HK-2 (cell line): ENCODE measurements at regions not wholly inside any gene's neighbourhood (a gene's known extent, or its start where the extent isn't known, plus 50 kb on each side); places are given as distances from the start of the nearest gene placed in this dataset.
A peak's percentile ranks its signal among the peaks of the same experiment; 100 is the strongest.

Experiments used
- DNase-seq: peaks from one replicate; pipeline ENCODE4 v3.0.0-alpha.2; 2018; ENCODE audit not compliant: unreplicated experiment

DNA sequence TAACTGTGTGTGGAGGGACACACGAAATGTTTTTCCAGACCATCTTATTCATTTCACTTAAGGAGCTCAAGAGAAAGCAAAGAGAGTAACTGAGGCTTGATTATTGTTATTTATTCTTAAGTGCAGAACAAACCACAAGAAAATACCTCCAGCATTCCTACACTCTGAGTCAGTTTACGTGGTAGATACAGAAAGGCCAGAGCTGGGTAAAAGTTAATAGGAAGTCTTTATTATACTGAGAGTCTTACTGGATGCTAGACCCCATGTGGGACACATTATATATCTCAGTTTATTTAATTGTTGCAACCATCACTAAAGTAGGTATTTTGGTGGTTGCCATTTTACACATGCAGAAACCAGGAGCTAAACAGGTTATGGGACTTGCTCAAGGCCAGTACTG is 261.4 kb upstream of the POU2AF2 start:
- DNase-seq, result no peak

DNA sequence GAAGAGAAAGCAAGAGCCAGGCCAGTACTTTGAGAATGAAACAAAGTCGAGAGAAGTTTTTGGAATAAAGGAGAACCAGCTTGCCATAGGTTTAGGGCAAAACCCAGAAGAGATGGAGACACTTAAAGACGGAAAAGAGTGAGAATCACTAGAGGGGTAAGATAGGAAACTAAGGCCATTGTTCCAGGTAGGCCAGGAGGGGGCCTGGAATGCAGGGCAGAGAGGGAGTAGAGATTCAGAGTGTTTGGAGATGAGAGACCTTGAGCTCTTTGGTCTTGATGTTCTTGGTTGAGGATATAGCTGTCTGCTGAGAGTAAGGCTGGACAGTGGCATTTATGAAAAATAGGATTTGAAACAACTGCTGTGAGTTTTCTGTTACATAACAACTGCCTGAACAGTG is 263.3 kb upstream of the POU2AF2 start:
- no peak for DNase-seq

DNA sequence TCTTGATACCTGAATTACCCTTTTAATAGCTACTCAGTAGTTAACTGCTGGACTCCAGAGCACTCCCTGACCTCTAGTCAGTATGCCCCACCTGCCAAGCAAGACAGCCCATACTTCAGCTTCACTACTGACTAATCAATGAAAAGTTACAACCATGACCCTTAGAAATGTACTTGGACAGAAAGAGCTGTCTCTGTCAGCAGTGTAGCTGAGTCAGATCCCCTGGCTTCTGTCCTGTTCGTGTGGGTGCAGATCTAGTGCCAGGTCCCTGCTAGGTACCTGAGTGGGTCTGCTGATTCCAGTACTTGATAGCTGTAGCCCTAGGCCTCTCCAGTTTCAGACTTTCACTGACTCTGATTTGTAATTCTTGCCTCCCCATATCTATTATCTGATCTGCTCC is 265.8 kb upstream of the POU2AF2 start:
- no peak for DNase-seq

DNA sequence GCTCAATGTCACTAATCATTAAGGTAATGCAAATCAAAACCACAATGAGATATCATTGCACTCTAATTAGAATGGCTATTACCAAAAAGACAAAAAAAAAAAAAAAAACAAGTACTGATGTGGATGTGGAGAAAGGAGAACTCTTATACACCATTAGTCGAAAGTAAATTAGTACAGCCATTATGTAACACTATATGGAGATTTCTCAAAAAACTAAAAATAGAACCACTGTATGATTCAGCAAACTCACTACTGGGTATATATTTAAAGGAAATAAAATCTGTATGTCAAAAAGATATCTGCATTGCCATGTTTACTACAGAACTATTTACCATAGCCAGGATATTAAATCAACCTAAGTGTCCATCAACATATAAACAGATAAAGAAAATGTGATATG is 265.4 kb upstream of the ARHGAP20 start:
- DNase-seq, result no peak

DNA sequence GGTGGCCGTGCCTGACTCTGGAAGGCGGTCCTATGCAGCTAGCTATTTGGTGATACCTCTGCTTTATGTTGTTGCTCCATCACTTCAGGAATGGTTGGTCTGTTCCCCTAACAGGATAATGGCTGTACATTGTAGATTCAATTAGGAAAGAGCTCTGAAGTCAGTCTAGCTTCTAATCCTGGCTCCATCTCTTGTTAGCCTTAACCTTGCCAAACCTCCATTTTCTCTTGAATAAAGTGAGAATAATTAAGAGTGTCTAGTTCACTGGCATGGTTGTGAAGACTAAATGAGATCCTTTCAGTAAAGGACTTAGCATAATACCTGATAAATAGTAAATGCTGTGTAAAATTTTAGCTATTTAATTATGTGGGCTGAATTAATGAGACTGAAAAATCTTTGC is 262.5 kb upstream of the ARHGAP20 start:
- DNase-seq, result no peak

DNA sequence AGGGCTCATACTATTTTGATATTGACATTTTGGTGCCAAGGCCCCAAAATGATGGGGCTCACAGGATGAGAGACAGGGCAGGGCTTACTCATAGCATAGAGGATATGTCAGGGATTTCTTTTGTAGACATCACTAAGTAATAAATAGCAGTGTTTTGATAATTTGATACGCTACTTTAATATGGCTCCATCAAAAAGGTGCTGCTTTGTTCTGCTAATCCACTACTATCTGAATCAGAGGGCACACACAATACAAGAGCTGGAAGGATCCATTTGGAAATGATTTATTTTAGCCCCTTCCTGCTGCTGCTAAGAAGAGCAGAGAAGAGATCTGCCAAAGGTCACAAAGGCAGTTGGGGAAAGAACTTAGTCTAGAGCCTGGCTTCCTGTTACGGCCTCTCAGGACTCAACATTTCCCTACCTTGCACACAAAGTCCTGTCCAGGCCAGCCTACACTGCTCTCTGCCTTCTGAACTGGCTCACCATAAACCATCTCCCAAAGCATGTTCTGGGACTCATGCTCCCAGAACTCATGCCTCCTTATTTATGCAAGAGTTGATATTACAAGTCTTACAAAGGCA is 261.3 kb upstream of the ARHGAP20 start:
- no peak for DNase-seq

DNA sequence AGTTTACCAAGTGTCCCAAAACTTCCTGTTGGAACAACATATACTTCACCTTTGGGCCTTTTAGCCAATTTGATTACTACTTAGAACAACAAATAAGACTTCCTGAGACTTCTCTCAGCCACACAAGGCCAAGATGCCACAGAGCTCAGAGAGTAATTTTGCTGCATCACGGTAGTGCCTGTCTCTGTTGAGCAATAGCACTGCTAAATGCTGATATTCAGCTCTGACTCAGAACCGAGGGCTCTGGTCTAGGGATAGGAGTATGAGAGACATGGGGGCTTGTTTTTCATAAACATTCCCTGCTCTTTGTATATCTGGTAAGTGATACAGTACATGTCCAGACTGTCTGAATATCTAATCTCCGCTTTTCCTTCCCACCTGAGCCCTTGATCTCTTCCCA is 260.4 kb upstream of the ARHGAP20 start:
- DNase-seq, result no peak

DNA sequence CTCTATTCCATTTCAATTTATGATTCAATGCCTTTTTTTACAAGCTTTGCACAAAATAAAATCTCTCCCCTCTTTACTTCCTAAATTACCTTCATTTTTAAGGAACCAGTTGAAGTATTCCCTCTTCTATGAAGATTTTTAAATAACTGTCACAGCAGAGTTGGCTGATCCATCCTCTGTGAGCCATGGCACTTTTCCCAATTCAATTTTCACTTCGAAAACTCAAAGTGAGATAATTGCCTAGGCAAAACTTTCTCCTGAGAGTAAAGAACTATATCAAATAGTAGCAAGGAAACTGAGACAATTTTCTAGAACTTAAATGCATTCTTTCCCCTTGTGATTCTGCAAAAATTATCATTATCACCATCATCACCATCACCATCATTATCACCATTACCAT is 259.9 kb upstream of the ARHGAP20 start:
- DNase-seq, result no peak

DNA sequence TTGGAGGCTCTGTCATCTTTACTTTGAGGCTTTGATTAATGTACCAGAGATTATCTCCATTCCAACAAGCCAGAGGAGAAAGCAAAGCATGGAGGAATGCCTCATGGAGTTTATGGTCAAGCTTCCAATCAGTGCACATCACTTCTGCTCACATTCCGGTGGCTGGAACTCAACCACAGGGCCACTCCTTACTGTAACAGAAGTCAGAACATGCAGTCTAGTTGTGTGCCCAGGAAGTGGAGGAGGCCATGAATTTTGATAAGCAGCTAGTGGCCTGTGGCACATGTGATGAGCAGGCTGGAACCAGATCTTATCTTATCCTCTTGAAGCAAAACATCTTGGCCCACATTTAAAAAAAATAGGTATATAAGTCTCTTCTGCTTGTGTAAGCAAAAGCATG is 258.9 kb upstream of the ARHGAP20 start:
- DNase-seq, result peak; percentile 13

DNA sequence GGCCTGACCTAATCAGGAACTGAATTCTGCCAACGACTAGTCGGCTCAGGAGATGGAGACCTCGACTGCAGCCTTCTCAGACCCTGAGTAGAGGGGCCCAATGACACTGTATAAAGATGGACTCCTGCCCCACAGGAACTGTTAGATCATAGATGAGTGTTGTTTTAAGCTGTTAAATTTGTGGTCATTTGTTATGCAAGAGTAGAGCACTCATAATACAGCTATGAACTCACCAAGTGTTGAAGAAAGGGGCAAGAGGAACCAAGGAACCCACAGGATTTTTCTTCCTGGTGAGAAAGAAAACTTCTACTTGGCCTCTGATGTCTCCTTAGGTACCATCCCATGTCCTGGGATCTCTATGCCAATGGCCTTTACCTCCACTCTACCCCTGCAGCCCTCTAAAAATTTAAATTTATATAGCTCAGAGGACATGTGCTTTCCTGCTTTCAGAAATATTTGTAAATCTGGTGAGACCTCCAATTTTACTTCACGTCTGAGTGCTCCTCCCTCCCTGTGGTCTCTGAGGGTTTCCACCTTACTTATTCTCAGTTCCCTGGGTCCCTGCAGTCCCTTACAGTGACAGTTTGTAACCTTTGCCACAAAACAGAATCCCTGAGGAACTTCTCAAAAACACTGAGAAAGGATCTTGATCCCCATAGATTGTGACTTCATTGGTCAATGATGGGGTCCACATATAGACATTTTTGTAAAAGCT is 256.3 kb upstream of the ARHGAP20 start:
- no peak for DNase-seq

DNA sequence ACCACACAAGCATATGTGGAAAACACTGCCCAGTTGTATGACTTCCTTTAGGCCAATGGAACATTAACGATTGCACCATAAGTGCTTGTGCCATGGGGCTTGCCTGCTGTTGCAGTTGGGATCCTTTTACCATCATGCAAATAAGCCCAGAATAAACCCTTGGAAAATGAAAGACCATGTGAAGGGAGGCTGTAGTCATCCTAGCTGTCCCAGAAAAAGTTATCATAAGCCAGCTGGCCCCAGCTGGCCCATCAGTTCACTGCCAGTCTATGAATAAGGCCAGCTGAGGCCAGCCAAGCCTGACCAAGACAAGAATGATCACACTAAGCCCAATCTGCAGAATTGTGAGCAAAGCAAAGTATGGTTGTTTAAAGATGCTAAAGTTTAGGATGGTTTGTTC is 253.9 kb upstream of the ARHGAP20 start:
- DNase-seq, result no peak

DNA sequence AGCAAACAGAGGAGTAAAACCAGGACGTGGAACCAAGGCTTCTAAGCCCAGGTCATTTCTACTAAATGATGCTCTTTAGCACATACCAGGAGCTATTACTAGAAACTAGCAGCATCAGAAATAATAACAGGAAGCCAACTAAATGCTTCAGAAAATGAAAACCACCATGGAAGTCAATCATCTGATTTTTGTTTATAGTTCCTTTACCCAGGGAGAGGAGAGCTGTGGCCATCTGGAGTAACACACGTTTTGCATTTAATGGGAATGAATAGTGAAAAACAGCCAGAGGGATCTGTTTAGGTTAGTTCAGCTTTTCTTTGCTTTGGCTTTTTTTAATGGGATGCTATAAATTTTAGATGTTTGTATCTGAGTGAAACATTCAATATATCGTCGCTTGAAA is 250.7 kb upstream of the ARHGAP20 start:
- no peak for DNase-seq

DNA sequence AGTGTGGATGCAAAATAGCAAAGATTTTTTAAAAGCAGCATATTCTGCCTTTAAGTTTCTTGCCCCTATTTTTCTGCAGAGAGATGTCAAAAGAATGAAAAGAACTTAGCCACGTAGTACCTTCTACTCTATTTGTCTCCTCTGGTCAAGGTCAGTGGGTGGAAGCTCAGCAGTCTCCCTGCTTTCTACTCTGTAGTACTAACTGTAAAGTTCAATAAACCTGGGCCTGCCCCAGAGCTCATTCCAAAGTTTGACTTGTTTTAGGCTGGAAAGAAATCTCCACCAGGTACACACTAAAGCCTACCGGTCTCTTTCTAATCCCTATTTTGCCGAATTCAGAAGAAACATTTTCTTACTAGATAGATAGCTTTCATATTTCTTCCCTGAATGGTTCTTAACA is 247.9 kb upstream of the ARHGAP20 start:
- DNase-seq, result no peak

DNA sequence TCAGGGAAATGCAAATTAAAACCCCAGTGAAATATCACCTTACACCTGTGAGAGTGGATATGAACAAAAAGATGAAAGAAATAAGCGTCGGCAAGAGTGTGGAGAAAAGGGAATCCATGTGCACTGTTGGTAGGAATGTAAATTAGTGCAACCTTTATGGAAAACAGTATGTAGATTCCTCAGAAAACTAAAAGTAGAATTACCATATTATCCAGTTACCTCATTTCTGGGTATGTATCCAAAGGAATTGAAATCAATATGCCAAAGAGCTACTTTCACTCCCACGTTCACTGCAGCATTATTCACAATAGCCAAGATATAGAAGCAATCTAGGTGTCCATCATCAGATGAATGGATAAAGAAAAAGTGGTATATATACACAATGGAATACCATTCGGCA is 246.0 kb upstream of the ARHGAP20 start:
- no peak for DNase-seq

DNA sequence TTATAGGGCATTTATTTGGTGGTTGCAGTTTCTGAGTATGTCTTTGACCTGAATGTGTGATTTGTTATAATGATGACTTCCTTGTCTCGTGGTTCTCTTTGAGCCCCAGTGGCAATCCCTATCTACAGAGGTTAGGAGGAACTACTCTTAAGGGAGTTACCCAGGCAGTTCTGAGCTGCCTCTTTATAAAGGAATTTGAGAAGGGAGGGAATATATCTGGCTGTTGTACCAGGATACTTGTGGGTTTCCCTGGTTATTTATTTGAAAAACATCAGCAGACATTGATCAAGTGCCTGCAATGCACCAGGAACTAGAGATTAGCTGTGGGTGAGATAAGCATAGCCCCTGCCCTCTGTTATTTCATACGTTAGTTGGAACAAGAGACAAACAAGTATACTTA is 243.5 kb upstream of the ARHGAP20 start:
- no peak for DNase-seq

DNA sequence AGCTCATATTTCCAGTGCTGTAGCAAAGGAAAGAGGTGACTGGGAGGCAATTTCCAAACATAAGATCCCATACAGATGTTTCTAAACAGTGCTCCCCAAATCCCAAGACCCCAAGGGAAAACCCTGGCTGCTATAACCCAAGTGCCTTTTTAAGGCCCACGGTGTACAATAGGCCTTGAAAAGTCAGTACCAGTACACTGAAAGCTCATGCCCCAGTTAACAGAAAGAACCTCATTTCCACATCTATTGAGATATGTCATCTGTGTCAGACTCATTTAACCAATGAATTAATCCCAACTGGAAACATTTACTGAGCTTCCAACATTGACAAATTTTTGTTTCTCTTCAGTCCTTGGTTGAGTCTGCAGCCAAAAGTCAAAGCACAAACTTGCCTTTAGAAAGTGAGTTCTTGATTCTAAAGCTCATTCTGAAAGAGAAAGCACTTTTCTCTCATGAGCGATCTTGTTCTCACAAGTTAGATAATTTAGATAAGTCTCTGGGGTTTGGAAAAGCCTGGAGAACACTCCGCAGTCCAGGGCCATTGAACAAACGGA is 239.8 kb upstream of the ARHGAP20 start:
- DNase-seq, result no peak

DNA sequence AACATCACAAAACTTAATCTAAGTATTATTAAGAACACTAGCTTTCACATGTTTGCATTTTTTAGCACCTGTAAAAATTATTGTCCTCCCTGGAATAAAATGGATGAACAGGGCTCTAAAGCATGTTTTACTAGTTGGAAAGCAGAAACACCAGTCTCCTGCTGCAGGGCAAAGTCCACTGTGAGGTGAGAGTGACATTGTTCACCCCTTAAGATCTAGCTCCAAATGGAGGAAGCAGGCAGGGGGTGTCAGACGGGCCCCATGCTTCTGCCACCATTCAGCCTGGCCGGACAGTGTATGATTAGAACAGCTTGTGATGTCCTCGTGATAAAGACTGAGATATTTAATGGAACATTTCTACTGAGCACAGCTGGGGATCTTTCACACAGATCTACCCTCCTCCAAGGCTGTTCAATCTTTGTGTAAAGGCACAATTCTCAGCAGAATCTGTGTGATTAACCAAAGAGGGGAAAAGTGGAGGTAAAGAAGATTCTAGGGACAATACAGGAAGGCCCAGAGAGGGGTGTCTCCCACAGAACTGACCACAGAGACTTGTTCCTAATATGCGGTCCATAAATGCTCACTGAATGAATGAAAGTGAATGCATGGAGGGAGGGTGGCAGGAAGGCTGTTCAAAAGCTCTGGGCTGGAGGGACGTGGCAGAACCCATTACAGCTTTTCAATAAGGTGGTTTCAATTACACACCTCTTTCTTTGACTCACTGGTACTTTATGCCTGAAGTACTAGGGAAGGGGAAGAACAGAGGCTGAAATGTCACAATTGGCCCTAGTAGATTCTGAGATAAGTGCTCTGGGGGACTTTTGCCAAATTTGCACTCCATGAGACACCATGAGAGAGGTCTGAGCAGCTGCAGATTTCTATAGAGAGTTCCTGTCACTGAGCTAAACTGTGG is 239.1 kb upstream of the ARHGAP20 start:
- DNase-seq, result no peak

DNA sequence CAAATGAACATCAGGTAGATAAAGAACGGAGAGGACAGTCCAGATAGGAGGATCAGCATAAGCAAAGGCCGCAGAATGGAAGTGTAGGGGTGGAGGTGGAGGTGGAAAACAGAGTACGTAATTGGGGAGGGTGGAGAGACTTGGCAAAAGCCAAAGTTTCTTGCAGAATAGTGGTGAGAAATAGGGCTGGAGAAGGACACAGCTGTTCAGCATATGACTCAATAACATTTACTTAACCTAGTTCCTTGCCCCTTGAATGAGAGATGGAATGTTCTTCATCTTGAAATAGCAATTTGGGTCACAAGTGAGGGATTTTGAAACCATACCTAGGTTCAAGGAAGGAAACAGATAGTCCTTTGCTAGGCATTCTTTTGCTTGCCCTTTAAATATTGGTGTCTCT is 235.9 kb upstream of the ARHGAP20 start:
- no peak for DNase-seq

DNA sequence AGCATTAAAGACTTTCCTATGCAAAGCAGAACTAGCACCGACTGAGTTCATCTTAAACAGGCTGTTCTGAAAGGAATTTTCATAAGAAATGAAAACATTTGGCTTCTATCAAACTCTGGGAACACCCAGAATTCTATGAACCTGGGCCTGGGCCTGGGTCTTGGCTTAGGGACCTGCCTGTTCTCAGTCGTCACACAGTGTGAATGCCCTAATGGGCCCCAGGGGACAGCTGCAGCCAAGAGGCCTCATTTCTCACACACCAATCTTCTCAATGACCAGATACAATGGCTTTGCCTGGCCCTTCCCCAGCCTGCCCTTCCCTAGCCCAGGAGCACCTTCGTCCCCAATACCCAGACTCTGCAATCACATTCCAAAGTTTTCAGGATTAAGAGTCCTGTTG is 234.9 kb upstream of the ARHGAP20 start:
- DNase-seq, result no peak

DNA sequence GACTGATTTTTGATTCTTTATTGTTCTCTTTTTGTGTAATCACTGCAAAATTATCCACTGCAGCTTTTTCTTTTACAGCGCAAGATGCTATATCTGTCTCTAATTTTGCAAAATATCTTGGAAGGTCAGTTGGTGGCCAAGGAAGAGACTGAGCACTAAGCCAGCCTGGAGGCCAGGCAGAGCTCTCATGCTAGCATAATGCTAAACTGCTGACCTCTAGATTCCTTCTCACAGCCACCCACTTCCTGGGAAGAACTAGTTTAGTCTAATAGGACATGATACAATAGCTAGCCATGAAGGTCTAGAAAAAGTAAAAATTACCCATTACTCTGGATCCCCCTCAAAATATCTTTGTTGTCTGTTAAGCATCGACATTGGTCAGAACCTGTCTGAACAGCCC is 227.2 kb upstream of the ARHGAP20 start:
- no peak for DNase-seq

DNA sequence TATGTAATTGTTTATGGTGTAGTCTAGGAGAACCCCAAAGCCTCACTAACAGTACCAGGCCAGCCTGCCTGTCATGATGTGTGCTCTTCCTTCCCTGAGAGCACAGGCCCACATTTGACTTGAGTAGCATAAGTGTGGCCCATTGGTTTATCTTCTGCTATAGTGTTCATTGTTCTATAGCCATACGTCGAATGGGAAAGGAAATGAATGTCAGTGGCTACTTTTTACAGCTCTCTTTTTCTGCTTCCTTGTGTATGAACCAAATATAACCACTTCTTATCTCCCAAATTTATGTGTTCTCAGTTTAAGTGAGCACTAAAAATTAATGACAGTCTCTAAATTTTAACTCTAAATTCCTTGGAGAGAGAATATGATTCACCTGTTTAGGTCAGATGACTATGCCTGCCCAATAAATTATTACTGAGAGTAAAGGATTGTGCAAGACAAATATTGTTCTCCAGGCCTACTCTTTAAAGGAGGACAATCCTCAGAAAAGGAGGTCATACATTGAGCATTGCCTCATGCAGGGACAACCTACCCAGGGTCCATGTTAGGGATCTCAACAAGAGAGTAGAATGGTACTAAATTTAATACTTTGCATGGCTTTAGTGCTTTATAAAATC is 222.9 kb upstream of the ARHGAP20 start:
- DNase-seq, result no peak

DNA sequence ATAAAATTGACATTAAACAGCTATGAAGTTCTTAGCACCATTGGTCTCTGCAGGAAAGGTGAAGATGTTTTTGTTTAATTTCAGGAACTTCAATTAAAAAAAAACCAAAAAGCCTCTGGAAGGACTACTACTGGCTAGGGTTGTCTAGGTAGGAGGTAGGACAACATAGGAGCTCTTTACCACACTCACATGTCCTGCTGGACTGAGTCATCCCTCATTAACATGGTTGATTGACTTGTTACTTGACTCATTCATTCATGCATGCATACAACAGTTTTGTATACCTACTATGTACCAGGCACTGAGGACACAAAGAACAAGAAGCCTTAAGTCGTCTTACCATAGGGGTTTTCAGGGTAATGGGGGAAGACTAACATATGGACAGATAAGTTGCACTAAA is 216.9 kb upstream of the ARHGAP20 start:
- no peak for DNase-seq
